DND-41 (cell line): ENCODE measurements at regions not wholly inside any gene's neighbourhood (a gene's known extent, or its start where the extent isn't known, plus 50 kb on each side); places are given as distances from the start of the nearest gene placed in this dataset.

Source experiments
- CTCF ChIP-seq: IDR thresholded peaks from 2 replicates; pipeline ENCODE4 v1.5.1; 2012; ENCODE audit warnings: borderline replicate concordance, low read length, moderate library complexity, mild to moderate bottlenecking; ENCODE audit not compliant: poor library complexity, severe bottlenecking; ENCODE audit errors: extremely low read depth
- EZH2 ChIP-seq: IDR thresholded peaks from 3 replicates; pipeline ENCODE4 v1.6.1; 2012; ENCODE audit warnings: borderline replicate concordance, low read depth, mild to moderate bottlenecking, moderate library complexity, low read length, inconsistent platforms; ENCODE audit not compliant: severe bottlenecking

GRCh38 chr4:58957711-58958110, 1847.5 kb upstream of the IGFBP7 start:
- TF ChIP-seq CTCF (no peak), EZH2 (no peak)
